ENCODE measurements at regions not wholly inside any gene's neighbourhood (a gene's known extent, or its start where the extent isn't known, plus 50 kb on each side); places are given as distances from the start of the nearest gene placed in this dataset.

- intact Hi-C loops (cut with micrococcal nuclease): no loop called here
- DNase-seq (no peak), ATAC-seq (no peak)
- Histone ChIP-seq H3K4me3 (ENCODE audit: low read length) (no peak overlapping the region), H3K27me3 (ENCODE audit: control insufficient read depth, insufficient read depth, low read length) (no peaks in the 10 kb centered on the region), H3K9me3 (ENCODE audit: control insufficient read depth, insufficient read depth, low read length) (no peaks in the 10 kb centered on the region), H3K27ac (ENCODE audit: low read length) (no peak overlapping the region), H3K4me1 (ENCODE audit: control insufficient read depth, insufficient read depth, low read length) (peaks cover 2% of the 10 kb centered on the region), H3K36me3 (ENCODE audit: control insufficient read depth, insufficient read depth, low read length) (no peaks in the 10 kb centered on the region)
- no peak for TF ChIP-seq CTCF (IDR thresholded peaks at IDR 0.05)
- Mint-ChIP-seq H3K9me3 (no peaks in the 10 kb centered on the region), H3K4me1 (no peaks in the 10 kb centered on the region), H3K4me3 (no peak overlapping the region), H3K27ac (no peak overlapping the region), H3K36me3 (no peaks in the 10 kb centered on the region), H3K27me3 (ENCODE audit: low read depth in 2 of 2) (peaks cover 0 to 7% of the 10 kb centered on the region in 2 donors)
- WGBS (ENCODE audit: insufficient coverage): 87% methylated on average over 6 of the region's 6 CpGs
These were observed 82.1 kb upstream of the PITX1 start for GRCh38 chr5:135116160-135116561.

GRCh38 chr5:135115591-135115990 lies 81.6 kb upstream of the PITX1 start:
- TF ChIP-seq CTCF (IDR thresholded peaks at IDR 0.05): no peak
- H3K4me1 ChIP-seq (ENCODE audit: control insufficient read depth, insufficient read depth, low read length): peaks cover 2% of the 10 kb centered on the region
- no peak overlapping the region for H3K4me3 ChIP-seq (ENCODE audit: low read length)
- intact Hi-C loops (cut with micrococcal nuclease): no loop called here
- DNase-seq (no peak), ATAC-seq (no peak)
- no peak overlapping the region for H3K27ac ChIP-seq (ENCODE audit: low read length)
- Mint-ChIP-seq H3K4me1 (no peaks in the 10 kb centered on the region), H3K27ac (no peak overlapping the region), H3K9me3 (no peaks in the 10 kb centered on the region), H3K36me3 (no peaks in the 10 kb centered on the region), H3K27me3 (ENCODE audit: low read depth in 2 of 2) (peaks cover 0 to 5% of the 10 kb centered on the region in 2 donors), H3K4me3 (no peak overlapping the region)
- H3K36me3 ChIP-seq (ENCODE audit: control insufficient read depth, insufficient read depth, low read length): no peaks in the 10 kb centered on the region
- WGBS (ENCODE audit: insufficient coverage): 82% methylated on average over 6 of the region's 6 CpGs
- no peaks in the 10 kb centered on the region for H3K27me3 ChIP-seq (ENCODE audit: control insufficient read depth, insufficient read depth, low read length)
- H3K9me3 ChIP-seq (ENCODE audit: control insufficient read depth, insufficient read depth, low read length): no peaks in the 10 kb centered on the region

GRCh38 chr5:135114759-135115158 lies 80.7 kb upstream of the PITX1 start:
- no peak for TF ChIP-seq CTCF (IDR thresholded peaks at IDR 0.05)
- H3K4me3 Mint-ChIP-seq: no peak overlapping the region
- no peaks in the 10 kb centered on the region for H3K9me3 Mint-ChIP-seq

GRCh38 chr5:135112008-135112725 lies 78.1 kb upstream of the PITX1 start:
- 81% methylated on average over 10 of the region's 10 CpGs for WGBS (ENCODE audit: insufficient coverage)
- no peaks in the 10 kb centered on the region for H3K4me1 Mint-ChIP-seq
- H3K4me3 ChIP-seq (ENCODE audit: low read length): no peak overlapping the region
- no peaks in the 10 kb centered on the region for H3K36me3 Mint-ChIP-seq
- DNase-seq: no peak
- H3K9me3 ChIP-seq (ENCODE audit: control insufficient read depth, insufficient read depth, low read length): no peaks in the 10 kb centered on the region
- no peak overlapping the region for H3K4me3 Mint-ChIP-seq
- H3K27me3 ChIP-seq (ENCODE audit: control insufficient read depth, insufficient read depth, low read length): no peaks in the 10 kb centered on the region
- no peak overlapping the region for H3K27ac ChIP-seq (ENCODE audit: low read length)
- H3K4me1 ChIP-seq (ENCODE audit: control insufficient read depth, insufficient read depth, low read length): peaks cover 2% of the 10 kb centered on the region
- intact Hi-C loops (cut with micrococcal nuclease): no loop called here
- no peak for TF ChIP-seq CTCF (IDR thresholded peaks at IDR 0.05)
- H3K9me3 Mint-ChIP-seq: no peaks in the 10 kb centered on the region
- H3K36me3 ChIP-seq (ENCODE audit: control insufficient read depth, insufficient read depth, low read length): no peaks in the 10 kb centered on the region
- no peak overlapping the region for H3K27ac Mint-ChIP-seq
- peaks cover 0 to 3% of the 10 kb centered on the region in 2 donors for H3K27me3 Mint-ChIP-seq (ENCODE audit: low read depth in 2 of 2)
- ATAC-seq: no peak

More at GRCh38 chr5:135114759-135115158, 80.7 kb upstream of the PITX1 start:
- DNase-seq: no peak
- no peaks in the 10 kb centered on the region for H3K27me3 ChIP-seq (ENCODE audit: control insufficient read depth, insufficient read depth, low read length)
- intact Hi-C loops (cut with micrococcal nuclease): no loop called here
- H3K9me3 ChIP-seq (ENCODE audit: control insufficient read depth, insufficient read depth, low read length): no peaks in the 10 kb centered on the region
- Mint-ChIP-seq H3K27ac (no peak overlapping the region), H3K36me3 (no peaks in the 10 kb centered on the region), H3K27me3 (ENCODE audit: low read depth in 2 of 2) (peaks cover 0 to 5% of the 10 kb centered on the region in 2 donors), H3K4me1 (no peaks in the 10 kb centered on the region)
- WGBS (ENCODE audit: insufficient coverage): 73% methylated on average over 2 of the region's 2 CpGs
- no peak overlapping the region for H3K4me3 ChIP-seq (ENCODE audit: low read length)
- no peak for ATAC-seq
- no peaks in the 10 kb centered on the region for H3K36me3 ChIP-seq (ENCODE audit: control insufficient read depth, insufficient read depth, low read length)
- H3K4me1 ChIP-seq (ENCODE audit: control insufficient read depth, insufficient read depth, low read length): peaks cover 2% of the 10 kb centered on the region
- H3K27ac ChIP-seq (ENCODE audit: low read length): no peak overlapping the region
